K562 (cell line): ENCODE measurements at regions not wholly inside any gene's neighbourhood (a gene's known extent, or its start where the extent isn't known, plus 50 kb on each side); places are given as distances from the start of the nearest gene placed in this dataset.

Experiments
- CHD2 ChIP-seq: IDR thresholded peaks from 2 replicates; pipeline ENCODE4 v1.6.1; 2011; ENCODE audit warnings: low read depth, low read length
- EZH2 ChIP-seq: IDR thresholded peaks from 2 replicates; pipeline ENCODE4 v1.6.1; 2012; ENCODE audit warnings: low read depth, mild to moderate bottlenecking, inconsistent platforms, low read length, borderline replicate concordance
- GATA2 ChIP-seq: sonication (generic); formaldehyde crosslinking; IDR thresholded peaks from 2 replicates; pipeline ENCODE4 v1.4.0; 2020; ENCODE audit warnings: mild to moderate bottlenecking, missing genetic modification reagents
- KLF1 ChIP-seq: fragments of 450-650 bp; IDR thresholded peaks from 2 replicates; pipeline ENCODE4 v1.6.1; 2016; ENCODE audit warnings: missing genetic modification characterization, missing compliant biosample characterization
- PATZ1 ChIP-seq: fragments of 250-450 bp; sonication (Bioruptor Pico); IDR thresholded peaks from 2 replicates; pipeline ENCODE4 v1.5.0; 2020; ENCODE audit warnings: mild to moderate bottlenecking, borderline replicate concordance
- TAF1 ChIP-seq: IDR thresholded peaks from 2 replicates; pipeline ENCODE4 v1.6.1; 2011; ENCODE audit warnings: mild to moderate bottlenecking, low read length, moderate library complexity; ENCODE audit not compliant: insufficient read depth, control insufficient read depth, severe bottlenecking; ENCODE audit errors: extremely low read depth
- U2AF2 ChIP-seq: fragments of 200-400 bp; formaldehyde crosslinking; optimal IDR thresholded peaks from 2 replicates; pipeline ENCODE3; 2017; ENCODE audit warnings: low read depth, mild to moderate bottlenecking, low read length

- TF ChIP-seq TAF1 (no peak), CHD2 (no peak), GATA2 (CRISPR knock-in tag) (no peak), KLF1 (tag) (no peak), EZH2 (no peak), U2AF2 (no peak), PATZ1 (CRISPR knock-in tag) (no peak)
Observed at GRCh38 chr6:155894262-155894661, 438.6 kb upstream of the NOX3 start.
